ENCODE measurements at regions not wholly inside any gene's neighbourhood (a gene's known extent, or its start where the extent isn't known, plus 50 kb on each side); places are given as distances from the start of the nearest gene placed in this dataset.

- Histone ChIP-seq H3K9me2 (ENCODE audit: insufficient read depth) (peaks cover 4% of the 10 kb centered on the region; the same call in 1 of the 2 replicates), H3K27me3 (ENCODE audit: insufficient read depth) (no peaks in the 10 kb centered on the region), H3K36me3 (ENCODE audit: insufficient read depth) (no peaks in the 10 kb centered on the region), H2AFZ (no peak overlapping the region), H4K20me1 (replicated peaks; ENCODE audit: insufficient read depth) (no peaks in the 10 kb centered on the region), H3K4me1 (ENCODE audit: insufficient read depth) (no peaks in the 10 kb centered on the region), H3K79me2 (replicated peaks; ENCODE audit: insufficient read depth) (no peaks in the 10 kb centered on the region), H3K4me3 (no peak overlapping the region), H3F3A (replicated peaks; ENCODE audit: low read depth) (no peaks in the 10 kb centered on the region), H3K4me2 (no peak overlapping the region), H3K27ac (ENCODE audit: low read depth) (no peak overlapping the region)
- ATAC-seq = no peak
- H3K4me1 Mint-ChIP-seq = no peaks in the 10 kb centered on the region
- TF ChIP-seq CTCF (conservative IDR thresholded peaks at IDR 0.05; ENCODE audit: low read depth in 2 of 2) = no peak
- no peak for TF ChIP-seq ZNF114 (CRISPR knock-in tag; IDR thresholded peaks at IDR 0.05)
- TF ChIP-seq EZH2phosphoT487 (IDR thresholded peaks at IDR 0.05; ENCODE audit: unreplicated experiment) = no peak
- no peak for TF ChIP-seq ZNF462 (CRISPR knock-in tag; IDR thresholded peaks at IDR 0.05)
- no peak for TF ChIP-seq ETS1 (IDR thresholded peaks at IDR 0.05)
- no peak for TF ChIP-seq REST (IDR thresholded peaks at IDR 0.05; ENCODE audit: unreplicated experiment)
- no peak for TF ChIP-seq CREB1 (CRISPR knock-in tag; IDR thresholded peaks at IDR 0.05; ENCODE audit: low read depth)
- no peak for TF ChIP-seq JUNB (IDR thresholded peaks at IDR 0.05; ENCODE audit: unreplicated experiment)
- no peak for TF ChIP-seq POLR2AphosphoS5 (IDR thresholded peaks at IDR 0.05; ENCODE audit: low read depth)
- no peak for TF ChIP-seq ZNF331 (CRISPR knock-in tag; IDR thresholded peaks at IDR 0.05; ENCODE audit: low read depth)
- TF ChIP-seq STAT1 (IDR thresholded peaks at IDR 0.05; ENCODE audit: unreplicated experiment) = no peak
- TF ChIP-seq NANOG (IDR thresholded peaks at IDR 0.05; ENCODE audit: borderline replicate concordance) = no peak
- TF ChIP-seq EZH2 (IDR thresholded peaks at IDR 0.05; ENCODE audit: low read depth, unreplicated experiment) = no peak
- no peak overlapping the region for H3K27ac Mint-ChIP-seq
- no peaks in the 10 kb centered on the region for H3K36me3 Mint-ChIP-seq (ENCODE audit: low read depth)
- H3K4me3 Mint-ChIP-seq = no peak overlapping the region
- H3K27me3 Mint-ChIP-seq (ENCODE audit: insufficient read depth, low read depth, poor library complexity) = no peaks in the 10 kb centered on the region
- no peak for DNase-seq (ENCODE audit: low spot score)
- no peaks in the 10 kb centered on the region for H3K9me3 Mint-ChIP-seq
Observed at GRCh38 chr6:113491376-113491775, 365.8 kb upstream of the MARCKS start.
